NCI-H526 treated with DMSO at 0.1 percent for 48 hours (cell line): ENCODE measurements at regions not wholly inside any gene's neighbourhood (a gene's known extent, or its start where the extent isn't known, plus 50 kb on each side); places are given as distances from the start of the nearest gene placed in this dataset.
"Not testable (repeated sequence)": the region's sequence is repeated elsewhere in the genome, so short reads cannot be mapped to it uniquely, and the experiment has no call there.

Source experiments
- DNase-seq: peaks from one replicate; lab custom pipeline; 2025; lab: John Stamatoyannopoulos, UW

DNA sequence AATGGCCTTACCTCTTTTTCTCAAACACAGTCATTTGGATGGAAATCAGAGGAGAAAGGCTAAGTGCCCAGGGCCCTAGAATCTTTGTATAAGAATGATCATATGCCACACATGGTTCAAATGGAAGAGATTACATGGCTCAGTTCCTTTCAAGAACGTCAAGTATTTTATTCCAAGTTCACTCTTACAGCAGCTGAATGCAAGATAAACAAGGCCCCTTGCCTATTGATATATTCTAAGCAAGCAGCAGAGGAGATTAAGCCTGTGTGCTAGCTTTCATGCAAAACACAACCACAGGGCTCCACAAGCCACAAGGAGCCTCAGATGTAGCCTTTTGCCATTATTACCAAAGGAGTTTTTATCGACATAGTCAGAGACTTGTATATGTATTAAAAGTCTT lies 55.3 kb upstream of the SLCO6A1 start:
- no peak for DNase-seq

DNA sequence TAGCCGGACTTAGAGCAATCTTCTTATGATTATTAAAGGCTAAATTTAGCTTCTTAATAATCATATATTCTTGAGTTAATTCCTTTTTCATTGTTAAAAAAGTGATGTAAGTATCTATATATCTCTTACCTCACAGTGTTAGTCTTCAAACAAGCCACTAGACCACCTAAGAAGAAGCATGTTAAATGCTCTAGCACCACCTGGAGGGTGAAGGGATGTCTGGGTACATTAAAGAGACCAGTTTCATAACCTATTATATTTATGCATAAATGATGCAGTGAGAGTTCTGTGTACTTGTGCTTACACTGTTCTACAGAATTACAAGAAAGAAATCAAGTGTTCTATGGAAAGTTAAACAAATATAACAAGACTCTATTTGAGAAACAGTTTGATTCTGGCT lies 55.9 kb upstream of the SLCO6A1 start:
- no peak for DNase-seq

DNA sequence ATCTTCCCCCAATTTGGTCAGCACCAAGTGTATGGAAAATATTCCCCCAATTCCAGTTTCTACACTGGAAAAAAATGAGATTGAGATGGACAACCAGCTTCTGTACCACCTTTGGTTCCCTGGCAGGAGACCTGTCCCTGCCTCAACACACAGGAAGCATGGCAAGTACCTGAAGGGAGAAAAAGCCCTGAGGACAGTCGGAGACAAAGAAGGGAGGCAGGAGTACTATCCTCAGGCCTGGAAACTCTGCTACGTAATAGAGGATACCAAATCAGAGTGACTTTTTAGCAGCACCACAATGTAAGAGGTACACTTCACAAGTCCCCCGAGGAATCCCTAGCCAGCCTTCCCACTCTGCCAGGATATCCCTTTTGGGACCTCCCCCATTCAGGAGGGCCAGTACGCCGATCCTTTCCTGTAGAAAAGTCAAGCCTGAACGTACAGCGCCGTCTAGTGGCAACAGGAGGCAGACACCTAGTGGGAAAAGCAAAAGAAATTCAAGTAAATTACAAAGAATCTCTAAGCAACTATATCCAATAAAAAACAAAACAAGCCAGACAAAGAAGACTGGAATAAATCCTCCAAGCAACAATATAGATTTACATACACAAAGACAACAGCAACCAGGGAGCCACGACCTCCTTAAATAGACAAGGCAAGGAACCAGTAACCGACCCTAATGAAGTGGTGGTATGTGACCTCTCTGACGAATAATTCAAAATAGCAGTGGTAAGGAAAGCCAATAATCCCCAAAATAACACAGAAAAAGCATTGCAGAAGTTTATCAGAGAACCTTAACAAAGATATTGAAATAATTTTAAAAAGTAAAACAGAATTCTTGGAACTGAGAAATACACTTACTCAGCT lies 63.3 kb upstream of the SLCO6A1 start:
- no peak for DNase-seq

DNA sequence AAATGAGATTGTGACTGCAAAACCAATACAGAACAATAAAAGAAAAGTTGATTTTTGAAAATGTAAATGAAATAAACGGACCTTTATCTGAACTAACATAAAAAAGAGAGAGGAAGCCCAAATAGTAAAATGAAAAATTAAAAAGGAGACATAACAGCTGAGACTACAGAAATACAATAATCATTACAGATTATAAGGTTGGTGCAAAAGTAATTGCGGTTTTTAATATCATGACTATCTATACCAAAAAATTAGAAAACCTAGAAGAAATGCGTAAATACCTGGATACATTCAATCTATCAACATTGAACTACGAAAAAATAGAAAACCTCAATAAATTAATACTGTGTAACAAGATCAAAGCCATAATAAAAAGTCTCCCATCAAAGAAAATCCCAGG lies 71.9 kb upstream of the SLCO6A1 start:
- no peak for DNase-seq

DNA sequence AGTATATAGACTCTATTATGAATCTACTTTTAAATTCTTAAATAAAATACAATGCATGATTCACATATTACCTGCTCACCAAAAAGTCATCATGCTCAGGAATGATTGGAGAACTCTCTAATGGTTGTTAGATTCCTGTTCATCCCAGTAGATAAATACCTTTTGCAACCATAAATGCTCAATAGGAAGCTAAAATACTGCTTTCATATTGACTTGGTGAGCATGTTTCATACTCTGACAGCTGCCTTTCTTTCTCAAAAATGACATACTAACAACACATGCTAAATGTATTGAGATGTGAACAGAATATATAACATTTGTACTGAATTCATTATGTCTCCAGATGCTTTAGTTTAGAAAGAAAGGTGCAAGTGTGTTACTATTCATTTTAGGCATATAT lies 79.6 kb upstream of the SLCO6A1 start:
- no peak for DNase-seq

DNA sequence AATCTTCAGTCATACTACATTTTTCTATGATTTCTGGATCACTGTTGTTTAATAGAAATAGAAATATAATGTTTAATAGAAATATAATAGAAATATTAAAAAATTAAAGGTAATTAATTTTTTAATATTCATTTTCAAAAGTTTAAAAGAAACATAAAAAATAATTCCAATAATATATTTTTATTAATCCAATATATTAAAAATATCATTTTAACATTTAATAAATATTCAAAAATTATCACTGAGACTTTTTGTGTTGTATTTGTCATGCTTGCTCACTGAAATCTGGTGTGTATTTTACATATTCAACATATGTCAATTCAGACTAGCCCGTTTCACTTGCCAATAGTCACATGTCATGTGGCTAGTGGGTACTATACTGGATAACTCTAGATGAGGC lies 80.6 kb upstream of the SLCO6A1 start:
- no peak for DNase-seq

DNA sequence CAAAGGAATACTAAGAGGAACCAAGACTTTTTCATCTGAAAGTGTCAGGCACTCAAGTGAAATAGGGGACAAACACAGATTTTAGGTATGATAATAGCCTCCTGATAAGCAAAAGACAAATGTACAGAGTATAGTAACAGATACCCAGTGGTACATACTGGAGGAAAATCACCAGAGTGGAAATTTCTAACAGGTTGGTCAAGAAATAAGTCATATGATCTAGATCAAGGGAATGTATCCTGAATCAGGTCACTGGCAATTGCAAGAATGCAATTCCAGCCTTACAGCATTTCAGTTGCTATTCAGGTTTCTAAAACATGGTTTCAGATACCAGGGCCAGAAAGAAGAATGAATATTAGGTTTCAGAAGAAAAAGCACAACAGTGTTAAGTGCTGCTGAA lies 82.2 kb upstream of the SLCO6A1 start:
- DNase-seq, result no peak

DNA sequence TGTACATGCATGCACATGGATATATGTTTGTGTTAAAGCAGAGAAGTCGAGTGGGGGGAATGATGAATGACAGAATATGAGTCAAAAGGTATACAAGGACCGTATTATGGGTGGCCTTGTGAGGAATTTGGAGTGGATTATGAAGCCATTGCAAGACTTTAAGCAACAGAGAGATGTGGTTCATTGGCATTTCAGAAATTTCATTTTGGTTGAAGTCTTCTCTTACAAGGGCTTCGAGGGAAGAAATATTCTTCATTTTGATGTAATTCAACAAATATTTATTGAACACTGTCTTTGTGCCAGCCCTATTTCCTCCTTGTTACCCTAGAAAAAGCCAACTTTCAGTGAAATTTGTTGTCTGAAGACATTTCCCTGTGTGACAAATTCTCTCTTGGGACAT lies 83.9 kb upstream of the SLCO6A1 start:
- no peak for DNase-seq

DNA sequence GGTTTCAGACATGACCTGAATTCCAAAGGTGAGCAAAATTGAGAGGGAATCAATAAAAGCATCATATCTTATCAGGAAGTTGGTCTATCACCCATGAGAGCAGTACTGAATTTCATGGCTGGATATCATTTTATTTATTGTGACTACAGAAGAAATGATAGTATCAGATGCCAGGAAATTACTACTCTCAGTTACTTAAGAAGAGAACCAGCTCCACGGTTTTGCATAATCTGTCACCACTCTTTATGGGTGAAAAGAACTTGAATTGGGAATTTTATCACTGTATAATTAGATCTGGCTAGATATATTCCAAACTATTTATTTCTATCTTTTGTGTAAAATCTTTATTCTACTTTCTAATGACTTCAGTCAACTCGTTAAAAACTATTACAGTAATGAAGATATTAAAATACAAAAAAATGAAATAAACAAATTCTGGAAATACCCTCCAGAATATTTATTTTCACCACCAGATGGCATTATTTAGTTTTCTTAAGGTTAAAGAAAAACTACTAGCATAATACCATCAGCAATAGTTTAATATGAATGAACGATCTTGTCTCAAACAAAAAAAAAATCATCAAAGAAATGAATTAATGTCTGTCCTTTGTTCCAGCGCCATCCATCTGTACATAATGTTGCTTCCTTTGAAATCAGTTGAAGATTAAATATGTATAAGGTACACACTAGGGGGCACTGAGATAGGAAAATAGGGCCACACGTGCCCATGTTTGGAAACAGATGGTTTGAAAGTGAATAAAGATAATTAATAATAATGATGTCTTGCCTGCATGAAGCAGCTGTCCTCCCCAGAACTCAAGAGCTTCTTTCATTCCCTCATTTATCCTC lies 84.7 kb upstream of the SLCO6A1 start:
- DNase-seq, result peak; percentile 23

DNA sequence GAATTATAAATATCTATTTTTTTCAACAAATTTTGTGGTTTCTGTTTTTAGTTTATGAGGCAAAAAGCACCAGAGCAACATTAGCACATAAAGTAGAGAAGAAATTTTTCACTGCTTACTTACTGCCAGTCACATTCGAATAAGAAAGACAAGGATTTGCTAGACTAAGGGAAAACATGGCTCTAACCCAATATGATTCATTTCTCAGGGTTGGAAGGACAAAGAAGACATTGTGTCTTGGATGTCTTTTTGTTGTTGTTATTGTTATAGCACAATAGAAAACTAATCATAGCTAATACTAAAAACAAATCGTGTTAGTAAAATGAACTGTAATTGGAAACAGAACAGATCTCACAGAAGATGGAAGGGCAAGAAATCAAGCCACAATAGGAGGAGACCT lies 90.9 kb upstream of the SLCO6A1 start:
- no peak for DNase-seq

DNA sequence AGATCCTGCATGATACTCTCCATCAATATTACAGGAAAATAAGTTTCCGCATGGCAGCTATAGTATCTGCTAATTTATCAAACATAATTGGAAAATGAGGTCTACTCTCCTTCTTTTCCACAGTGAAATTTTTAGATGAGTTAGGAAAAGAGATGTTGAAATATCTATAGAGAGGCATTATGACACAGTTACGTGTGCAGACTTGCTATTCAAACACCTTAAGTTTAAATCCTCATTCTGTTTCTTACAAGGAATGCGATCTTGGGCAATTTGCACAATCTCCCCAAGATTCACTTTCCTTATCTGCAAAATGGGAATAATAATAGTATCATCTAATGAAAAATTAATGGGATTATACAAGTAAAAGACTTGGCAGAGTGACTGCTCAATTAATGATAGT lies 91.7 kb upstream of the SLCO6A1 start:
- no peak for DNase-seq

DNA sequence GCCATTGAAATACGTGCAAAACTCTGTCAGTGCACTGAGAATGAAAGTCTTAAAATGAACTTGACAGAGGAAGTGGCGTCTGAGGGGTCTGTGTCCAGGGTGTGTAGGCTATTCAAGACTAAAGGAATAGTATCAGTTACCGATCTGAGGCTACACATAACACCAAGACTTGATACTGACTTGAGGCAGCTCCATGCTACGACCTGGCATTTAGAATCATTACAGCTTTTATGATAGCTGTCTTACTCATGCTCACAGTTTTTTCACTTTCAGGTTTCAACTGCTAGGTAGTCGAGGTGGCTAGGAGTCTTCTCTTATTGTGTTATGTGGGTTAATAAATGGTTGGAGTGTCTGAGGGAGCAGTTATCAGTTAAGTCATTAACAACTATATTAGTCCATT lies 92.8 kb upstream of the SLCO6A1 start:
- DNase-seq, result no peak

DNA sequence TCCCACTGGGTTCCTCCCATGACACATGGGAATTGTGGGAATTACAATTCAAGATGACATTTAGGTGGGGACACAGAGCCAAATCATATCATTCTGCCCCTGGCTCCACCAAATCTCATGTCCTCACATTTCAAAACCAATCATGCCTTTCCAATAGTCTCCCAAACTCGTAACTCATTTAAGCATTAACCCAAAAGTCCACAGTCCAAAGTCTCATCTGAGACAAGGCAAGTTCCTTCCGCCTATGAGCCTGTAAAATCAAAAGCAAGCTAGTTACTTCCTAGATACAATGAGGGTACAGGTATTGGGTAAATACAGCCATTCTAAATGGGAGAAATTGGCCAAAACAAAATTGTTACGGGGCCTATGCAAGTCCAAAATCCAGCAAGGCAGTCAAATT lies 93.8 kb upstream of the SLCO6A1 start:
- DNase-seq, result not testable (repeated sequence)

DNA sequence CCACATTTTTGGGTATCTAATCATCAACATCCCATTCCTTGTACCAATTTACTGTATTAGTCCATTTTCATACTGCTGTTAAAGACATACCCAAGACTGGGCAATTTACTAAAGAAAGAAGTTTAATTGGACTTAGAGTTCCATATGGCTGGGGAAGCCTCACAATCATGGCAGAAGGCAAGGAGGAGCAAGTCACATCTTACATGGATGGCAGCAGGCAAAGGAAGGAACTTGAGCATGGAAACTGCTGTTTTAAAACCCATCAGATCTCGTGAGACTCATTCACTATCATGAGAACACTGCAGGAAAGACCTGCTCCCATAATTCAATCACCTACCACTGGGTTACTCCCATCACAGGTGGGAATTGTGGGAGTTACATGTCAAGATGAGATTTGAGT lies 95.4 kb upstream of the SLCO6A1 start:
- no peak for DNase-seq

DNA sequence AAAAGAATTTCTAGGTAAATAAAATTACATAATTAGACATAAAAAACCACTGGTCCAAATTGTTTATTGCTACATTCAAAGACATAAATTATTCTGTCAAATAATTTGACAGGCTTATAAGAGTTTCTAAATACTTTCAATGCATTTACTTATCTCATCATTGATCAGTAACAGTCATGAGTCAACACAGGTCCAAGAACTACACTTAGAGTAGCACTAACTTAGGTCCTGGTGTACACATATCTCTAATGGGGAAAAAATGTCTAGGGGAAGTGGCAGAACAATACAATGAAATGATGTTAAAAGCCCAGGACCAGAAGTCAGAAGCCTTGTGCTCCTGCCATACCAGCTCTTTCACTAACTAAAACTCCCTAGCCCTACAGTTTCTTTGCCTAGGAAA lies 96.5 kb upstream of the SLCO6A1 start:
- no peak for DNase-seq

DNA sequence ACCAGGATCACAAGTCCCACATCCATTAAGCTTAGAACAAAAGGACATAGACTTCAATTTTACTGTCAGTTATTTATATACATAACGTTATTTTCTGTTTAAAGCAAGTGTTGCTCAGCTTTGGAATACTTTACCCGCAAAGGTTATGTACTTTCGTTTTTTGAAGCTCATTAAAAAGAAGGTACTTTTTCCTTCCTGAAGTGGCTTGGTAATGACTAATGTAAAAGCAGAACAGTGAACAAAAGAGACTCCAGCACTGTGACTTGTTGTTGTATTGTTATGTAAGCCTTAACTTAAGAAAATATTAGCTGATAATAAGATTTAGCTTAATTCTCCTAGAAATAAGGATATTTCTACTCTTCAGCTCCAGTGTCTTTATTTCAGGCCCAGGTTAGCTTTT lies 97.3 kb upstream of the SLCO6A1 start:
- no peak for DNase-seq

DNA sequence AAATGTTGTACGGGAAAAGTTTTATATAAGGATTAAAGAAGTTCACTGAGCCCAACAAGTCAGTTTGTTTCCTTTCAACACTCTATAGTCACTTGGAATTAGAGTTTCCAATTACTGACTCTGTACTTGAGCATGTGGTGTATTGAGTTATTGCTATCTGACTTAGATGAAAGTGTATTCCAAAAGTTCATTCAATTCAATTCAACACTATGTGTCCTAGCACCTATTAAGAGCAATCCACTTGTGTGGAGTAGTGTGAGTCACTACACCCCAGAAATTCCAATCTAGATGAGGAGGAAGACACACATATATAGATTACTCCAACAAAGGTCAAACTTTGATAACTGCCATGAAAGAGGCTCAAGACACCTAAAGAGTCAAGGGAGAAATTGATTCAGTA lies 98.2 kb upstream of the SLCO6A1 start:
- DNase-seq, result no peak

DNA sequence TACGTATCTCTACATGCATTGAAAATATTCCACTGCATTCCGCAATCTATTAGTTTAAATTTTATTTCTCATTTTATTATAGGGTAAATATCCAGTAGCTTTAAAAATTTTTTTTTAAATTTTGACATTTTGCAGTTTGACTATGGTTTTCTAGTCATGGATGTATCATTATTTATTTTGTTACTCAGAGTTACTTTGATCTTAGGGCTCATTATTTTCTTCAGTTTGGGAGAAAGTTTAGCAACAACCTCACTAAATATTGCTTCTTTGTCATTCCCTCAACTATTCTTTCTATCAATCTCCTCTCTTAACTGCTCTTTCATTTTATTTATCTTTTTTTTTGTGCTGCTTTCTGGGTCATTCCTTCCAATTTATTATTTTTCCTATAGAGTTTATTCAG lies 100.5 kb upstream of the SLCO6A1 start:
- DNase-seq, result no peak

DNA sequence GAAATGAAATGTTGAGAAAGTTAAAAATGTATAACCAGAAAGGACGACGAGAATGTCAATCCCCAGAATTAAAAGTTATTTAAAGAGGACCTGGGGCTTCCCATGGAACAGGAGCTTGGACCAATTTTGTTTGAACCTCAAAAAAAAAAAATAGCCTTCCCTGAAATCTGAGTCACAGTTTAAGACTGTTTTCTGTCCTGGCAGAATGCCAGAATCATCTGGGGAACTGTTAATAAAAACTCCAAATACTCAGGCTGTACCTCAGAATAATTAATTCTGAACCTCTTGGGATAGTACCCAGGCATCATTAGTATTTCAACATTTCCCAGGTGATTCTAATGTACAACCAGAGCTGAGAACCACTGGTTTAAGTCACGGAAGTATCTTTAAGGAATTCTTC lies 102.2 kb upstream of the SLCO6A1 start:
- DNase-seq, result no peak

DNA sequence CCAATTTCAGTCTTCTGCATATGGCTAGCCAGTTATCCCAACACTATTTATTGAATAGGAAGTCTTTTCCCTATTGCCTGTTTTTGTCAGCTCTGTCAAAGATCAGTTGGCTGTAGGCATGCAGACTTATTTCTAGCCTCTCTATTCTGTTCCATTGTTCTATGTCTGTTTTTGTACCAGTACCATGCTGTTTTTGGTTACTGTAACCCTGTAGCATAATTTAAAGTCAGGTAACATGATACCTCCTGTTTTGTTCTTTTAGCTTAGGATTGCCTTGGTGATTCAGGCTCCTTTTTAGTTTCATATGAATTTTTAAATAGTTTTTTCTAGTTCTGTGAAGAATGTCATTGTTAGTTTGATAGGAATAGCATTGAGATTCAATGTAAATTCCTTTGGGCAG lies 104.9 kb upstream of the SLCO6A1 start:
- no peak for DNase-seq

DNA sequence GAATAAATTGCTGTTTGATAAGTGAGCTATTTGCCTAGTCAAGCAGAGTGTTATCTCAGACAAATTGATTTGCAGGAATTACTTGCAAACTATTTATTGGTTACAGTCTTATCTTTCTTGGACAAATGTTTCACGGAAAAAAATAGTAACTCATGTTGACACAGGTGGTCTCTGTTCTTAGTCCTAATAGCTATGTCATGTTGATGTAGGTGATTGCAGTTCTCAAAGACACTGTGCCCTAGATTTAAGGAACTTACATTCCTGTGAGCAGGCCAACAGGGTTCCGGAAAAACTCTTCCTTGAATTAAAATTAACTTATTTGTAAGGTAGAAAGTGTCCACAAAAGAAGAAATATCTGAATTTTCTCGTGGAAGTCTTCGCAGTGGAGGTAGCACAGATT lies 109.6 kb upstream of the SLCO6A1 start:
- DNase-seq, result no peak

DNA sequence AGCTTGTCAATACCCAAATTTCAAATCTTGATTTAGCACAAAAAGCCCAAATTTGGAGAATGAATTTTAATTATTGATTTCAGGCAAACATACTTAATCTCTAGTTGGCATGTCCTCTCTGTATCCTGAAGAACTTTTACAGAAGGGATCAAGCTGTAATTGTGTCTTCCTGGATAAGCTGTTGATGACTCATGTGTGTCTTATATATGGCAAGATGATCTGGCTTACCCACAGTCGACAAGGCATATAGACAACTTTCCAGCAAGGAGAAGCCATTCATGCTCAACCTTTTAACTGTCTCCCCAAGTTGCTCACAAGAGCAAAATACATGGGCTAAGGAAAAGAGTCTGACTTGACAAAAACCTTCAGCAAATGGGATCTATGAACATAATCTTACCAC lies 112.5 kb upstream of the SLCO6A1 start:
- DNase-seq, result no peak

DNA sequence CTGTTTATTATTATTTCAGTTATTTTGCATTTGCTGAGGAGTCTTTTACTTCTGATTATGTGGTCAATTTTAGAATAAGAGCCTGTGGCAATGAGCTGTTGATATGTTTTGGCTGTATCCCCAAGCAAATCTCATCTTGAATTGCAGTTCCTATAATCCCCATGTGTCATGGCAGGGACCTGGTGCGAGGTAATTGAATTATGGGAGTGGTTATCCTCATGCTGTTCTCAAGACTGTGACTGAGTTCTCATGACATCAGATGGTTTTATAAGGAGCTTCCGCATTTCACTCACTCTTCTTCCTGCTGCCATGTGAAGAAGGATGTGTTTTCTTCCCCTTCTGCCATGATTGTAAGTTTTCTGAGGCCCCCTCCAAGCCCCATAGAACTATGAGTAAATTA lies 114.9 kb upstream of the SLCO6A1 start:
- DNase-seq, result no peak
